Stimulated activated naive CD4-positive, alpha-beta T cell (primary cell): ENCODE measurements at regions not wholly inside any gene's neighbourhood (a gene's known extent, or its start where the extent isn't known, plus 50 kb on each side); places are given as distances from the start of the nearest gene placed in this dataset.

Experiments used
- DNase-seq, 6 experiments: peaks; one replicate each; lab custom pipeline; 2025; lab: John Stamatoyannopoulos, UW

DNA sequence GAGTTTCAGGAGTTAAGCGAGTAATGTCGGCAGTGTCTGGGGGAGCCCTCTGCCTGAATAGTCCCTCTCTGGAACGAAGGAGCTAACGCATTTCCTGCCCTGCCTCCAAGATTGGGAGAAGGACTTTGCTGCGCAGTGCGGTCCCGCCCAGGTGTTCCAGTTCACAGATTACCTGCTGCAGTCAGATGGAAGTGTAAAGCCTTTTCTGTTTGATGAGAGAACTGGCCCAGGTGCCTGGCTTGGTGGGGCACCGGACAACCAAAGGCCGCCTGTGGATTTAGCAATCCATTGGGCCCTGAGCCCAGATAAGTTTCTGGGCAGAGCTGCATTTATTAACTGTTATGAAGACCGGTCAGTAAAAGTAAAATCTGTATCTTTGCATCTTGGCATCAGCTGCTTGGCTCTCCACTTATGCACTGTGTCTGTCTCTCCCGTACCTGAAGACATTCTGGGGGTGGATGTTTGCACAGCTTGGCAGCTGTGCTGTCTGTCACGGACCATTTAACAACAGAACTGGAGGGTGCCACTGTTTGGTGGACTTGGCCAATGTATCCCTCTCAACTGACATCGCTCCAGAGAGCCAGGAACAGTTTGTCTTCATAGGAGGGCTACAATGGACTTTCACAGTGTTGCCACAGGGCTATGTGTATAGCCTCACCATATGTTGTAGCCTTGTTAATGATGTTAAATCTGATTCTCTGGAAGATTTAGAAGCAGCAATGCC is 654.7 kb upstream of the ZWINT start:
- DNase-seq = no peak

DNA sequence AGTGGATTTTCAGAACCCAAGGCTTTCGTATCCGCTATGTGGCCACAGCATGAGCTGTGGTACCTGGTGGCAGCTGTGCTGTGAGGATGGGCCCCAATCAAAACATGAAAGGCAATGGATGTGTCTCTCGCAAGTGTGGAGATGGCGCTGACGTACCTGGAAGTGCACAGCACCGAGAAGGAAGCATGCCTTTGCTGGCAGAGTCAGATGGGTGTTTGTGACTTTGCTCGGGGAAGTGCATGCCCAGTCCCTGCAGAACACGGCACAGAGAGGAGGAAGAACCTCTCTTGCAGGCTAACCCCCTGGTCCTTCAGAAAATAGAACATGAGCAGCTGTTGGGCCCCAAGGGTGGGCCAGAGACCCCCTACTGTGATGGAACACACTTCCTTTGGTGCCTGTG is 654.1 kb upstream of the ZWINT start:
- DNase-seq = no peak

DNA sequence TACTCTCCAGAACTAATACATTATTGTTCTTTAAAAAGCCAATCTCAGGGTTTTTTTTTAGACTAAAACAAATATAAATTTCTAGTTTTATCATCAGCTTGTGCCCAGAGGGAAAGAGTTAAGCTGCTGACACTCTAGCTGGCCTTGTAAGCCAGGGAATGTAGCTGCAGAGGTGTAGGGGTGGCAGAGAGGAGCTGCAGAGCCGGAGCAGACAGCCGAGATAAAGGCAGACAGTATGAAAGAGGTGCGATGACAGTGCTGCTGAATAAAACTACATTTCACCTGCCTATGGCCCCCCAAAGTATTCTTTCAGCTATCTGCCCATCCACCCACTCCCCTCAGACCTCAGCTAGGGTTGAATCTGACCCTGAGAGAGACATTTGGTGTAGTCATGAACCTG is 653.7 kb upstream of the ZWINT start:
- DNase-seq = no peak

DNA sequence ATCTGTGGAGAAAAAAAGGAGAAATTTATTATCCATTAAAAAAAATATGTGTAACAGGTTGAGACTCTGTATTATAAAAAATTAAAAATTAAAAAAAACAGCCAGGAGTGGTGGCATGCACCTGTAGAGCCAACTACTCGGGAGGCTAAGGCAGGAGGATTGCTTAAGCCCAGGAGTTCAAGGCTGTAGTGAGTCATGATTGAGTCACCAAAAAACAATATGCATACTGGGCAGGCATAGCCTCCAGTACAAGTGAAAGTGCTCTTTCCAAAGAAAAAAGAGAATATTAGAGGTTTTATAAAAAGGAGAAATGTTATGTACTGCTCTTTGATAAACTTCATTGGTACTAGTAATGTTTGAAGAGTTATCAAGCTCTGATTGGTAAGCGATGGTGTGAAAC is 647.1 kb upstream of the ZWINT start:
- DNase-seq = no peak

DNA sequence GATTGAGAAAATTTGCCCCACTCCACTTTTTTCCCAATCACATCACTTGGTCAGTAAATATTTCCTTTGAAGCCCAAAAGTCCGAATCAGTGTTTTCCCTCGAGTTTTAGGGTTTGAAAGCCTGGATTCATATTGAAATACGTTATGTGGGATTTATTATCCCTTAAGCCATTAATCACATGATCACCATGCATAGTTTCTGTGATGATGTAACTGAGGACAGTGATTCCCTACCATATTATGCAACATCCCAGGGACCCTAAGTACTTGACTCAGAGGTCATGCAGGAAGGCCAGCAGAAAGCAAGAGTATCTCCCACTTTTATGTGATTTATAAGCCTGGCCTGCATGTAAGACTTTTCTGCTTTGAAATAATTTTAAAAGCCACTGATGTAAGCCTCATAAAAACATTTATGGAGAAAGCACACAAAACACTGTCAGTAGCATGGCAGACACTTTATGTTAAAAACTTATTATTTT is 630.6 kb upstream of the ZWINT start:
- no peak for DNase-seq

DNA sequence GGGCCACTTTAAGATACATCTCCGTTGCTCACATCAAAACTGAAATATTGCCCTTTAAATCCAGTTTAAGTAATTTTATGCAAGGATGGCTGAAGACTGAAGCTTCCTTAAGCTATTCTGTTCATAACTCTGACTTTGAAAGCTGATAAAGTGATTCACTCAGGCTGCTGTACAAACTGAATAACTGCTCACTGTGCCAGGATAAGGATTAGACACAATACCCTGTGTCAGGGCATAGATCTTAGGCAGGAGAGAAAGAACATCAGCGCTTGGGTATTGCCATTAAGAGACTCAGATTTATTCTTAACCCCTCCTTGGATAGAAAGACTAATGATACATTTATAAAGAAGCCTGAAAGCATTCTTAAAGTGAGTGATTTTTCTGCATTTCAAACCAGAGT is 614.5 kb upstream of the ZWINT start:
- DNase-seq = no peak

DNA sequence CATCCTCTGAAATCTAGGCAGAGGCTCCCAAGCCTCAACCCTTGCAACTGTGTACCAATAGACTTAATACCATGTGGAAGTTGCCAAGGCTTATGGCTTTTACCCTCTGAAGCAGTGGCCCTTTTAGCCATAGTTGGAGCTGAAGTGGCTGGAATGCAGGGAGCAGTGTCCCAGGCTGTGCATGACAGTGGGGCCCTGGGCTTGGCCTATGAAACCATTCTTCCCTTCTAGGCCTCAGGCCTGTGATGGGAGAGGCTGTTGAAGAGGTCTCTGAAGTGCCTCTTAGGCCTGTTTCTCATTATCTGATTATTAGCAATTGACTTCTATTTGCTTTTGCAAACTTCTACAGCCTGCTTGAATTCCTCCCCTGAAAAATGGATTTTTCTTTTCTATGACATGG is 612.7 kb upstream of the ZWINT start:
- DNase-seq = no peak

DNA sequence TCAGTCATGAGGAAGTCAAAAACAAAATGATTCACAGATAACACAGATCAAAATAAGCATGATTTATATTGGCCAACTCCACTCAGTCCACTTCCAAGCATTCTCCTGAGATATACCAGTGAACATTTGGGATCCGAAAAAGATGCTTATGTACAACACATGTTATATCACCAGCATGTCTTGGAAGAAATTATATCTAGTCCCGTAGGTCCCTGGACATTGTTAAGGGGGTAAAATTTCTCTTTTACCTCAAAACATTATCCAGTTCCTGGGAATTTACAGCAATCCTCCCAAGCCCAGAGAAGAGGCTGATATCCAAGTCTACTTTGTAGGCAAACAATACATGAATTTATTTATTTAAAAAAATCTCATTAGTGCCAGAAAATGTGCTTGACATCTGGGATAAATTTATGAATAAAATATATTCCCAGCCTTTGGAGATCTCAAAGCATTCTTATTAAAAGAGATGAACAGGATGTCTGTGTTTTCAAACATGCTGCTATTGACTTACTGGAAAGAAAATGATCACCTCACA is 582.2 kb upstream of the ZWINT start:
- DNase-seq = no peak

DNA sequence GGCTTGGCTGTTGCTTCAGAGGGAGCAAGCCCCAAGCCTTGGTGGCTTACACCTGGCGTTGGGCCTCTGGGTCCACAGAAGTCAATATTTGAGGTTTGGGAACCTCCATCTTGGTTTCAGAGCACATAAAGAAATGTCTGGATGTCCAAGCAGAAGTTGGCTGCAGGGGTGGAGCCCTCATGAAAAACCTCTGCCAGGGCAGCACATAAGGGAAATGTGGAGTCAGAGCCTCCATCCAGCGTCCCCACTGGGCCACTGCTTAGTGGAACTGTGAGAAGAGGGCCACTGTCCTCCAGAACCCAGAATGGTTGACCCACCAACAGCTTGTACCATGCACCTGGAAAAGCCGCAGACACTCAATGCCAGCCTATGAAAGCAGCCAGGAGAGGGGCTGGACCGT is 573.5 kb upstream of the ZWINT start:
- DNase-seq = no peak

DNA sequence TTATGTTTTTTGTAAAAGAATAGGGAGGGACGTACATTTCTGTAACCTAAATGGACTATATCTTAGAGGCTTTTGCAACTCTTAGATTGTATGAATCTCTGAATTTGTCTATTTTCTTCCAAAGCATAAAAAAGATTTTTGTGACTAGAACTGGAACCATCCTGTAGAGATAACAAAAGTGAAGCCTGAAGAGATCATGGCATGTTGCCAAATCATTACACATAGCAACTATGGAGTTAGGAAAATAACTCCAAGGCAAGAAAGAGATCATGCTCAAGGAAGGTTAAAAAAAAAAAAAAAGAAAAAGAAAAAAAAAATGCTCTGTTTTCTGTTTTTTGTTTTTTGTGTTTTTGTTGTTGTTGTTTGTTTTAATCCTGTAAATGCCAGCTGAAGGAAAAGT is 567.7 kb upstream of the ZWINT start:
- no peak for DNase-seq

DNA sequence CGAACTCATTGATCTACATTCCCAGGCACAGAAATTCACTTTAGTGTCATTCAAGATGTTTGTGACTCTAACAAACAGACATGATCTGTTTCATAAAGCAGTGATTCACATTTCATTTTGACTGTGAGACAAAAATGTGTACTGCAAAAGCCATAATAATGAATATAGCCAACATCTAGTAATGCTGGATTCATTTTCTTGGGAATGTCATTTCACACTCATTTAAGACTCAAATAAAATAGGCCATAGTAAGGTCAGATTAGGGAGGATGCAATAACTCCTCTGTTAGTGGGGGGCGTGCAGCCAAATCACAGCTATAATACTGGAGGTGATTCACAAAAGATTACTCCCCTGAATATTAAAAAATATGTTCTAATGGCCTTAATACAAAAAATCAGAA is 566.6 kb upstream of the ZWINT start:
- no peak for DNase-seq

DNA sequence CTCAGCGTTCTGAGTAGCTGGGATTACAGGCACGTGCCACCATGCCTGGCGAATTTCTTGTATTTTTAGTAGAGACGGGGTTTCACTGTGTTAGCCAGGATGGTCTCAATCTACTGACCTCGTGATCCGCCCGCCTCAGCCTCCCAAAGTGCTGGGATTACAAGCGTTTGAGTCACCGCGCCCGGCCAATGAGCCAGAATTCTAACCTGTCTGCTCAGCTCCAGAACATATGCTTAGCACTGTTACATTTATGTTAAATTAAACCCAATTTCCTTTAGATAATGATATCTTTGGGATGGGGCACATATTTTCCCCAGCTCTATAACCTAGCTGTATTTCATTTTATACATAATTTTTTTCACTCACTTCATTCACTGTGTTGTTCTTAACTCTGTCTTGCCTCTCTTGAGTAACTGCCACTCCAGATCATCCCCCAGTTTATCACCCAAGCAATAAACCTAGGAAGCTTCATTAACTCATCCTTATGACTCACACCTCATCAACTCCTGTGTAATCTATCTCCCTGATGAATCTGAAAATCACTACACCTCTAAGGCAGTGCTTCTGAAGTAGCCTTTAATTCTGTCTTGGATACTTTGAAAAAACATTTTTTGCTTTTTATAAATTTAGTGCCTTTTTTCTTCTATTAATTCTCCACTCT is 559.7 kb upstream of the ZWINT start:
- no peak for DNase-seq

DNA sequence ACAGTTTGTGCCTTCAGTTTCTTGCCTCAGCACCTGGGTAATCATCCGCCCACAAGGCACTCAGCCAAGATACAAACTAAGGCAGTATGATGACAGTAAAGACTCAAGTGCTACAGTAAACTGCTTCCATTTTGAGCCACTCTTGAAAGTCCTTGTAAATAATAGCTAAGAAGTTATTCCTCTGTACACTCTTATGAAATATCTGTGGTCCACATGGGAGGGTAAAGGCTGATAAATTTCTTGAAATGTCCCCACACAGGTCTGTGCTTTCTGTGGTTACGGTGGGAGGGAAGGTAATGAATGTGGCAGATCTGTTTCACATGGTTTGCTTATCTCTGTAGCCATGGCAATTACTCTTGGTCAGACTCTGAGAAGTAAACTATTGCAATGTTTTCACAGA is 551.0 kb upstream of the ZWINT start:
- no peak for DNase-seq

DNA sequence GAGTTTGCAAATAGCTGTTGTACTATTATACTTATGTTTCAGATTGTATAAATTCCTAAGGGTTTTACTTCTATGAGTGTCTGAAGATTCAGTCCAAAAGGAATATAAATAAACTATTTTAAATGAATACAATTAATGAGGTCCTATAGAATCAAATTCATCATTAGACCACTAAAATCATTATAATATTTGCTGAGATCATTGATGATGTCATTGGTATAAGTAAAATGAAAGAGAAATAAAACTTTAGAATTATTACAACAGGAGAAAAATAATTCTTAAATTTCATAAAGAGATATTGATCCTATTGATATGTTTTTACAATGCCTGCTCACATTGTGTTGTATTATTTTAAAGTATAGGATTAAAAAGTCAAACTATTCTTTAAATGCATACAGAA is 544.0 kb upstream of the ZWINT start:
- DNase-seq = no peak

DNA sequence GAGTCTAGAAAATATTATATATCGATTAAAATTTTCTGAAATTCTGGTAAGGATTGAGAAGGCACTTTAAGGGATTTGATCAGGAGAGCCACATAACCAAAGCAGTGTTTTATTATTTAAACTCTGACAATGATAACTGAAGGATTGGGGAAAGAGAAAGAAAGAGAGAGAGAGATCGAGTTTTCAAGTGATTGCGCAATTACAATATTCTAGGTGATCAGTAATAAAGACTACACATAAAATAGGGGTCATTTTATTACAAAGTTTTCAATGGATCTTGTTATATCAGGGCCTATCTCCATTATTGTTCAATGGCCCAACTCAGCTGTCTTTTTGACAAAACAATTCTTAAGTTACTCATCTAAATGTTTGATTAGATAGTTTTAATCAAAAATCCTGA is 541.5 kb upstream of the ZWINT start:
- DNase-seq = no peak

DNA sequence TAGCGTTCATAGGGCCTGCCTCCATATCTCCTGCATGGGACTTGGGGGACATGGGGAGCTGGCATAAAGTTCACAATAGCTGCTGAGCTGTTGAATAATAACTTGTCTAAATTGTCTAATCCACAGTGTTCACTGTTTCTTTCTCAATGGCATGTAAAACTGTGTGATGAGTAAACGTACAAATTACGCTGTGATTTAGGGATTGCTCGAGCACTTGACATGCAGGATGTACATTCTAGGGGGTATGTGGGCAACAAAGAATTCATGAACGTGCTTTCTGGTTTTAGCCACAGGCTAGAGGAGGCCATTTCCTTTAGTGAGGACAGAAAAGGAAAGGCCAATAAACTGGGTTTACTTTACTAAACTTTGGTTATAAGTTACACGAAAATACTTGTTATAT is 534.2 kb upstream of the ZWINT start:
- no peak for DNase-seq

DNA sequence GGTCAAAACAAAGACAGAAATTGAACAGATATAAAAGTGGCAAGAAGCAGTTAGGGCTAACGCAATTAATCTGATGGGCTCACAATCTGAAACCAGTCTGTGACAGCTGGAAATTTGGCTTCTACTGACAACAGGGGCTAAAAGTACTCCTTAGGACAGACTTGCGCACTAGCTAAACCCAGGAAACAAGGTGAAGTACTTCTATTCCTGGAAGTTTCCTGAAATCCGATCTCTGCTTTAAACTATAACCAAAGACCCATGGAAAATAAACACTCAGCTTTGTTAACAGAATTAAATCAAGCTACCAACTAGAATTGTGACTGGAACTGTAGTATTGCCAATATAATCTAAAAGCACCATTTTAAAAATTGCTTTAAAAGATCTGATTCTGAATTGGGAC is 520.2 kb upstream of the ZWINT start:
- DNase-seq = no peak

DNA sequence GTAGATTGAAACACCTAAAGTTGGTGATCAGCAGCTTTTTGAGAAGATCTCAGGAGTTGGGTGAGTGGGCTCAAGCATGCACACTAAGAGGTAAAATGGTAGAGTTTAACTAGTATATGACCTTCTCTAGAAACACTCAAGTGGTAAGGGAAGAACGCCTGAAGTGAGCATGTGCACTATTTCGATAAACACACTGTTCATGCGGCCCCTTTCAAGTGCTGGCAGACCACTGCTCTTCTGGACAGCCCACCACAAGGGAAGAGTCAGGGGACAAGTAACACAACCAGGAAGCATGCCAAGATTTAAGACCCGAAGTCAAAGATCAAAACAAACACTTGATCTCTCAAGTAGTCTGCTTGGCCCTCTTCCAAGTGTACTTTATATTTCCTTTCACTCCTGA is 519.5 kb upstream of the ZWINT start:
- no peak for DNase-seq

DNA sequence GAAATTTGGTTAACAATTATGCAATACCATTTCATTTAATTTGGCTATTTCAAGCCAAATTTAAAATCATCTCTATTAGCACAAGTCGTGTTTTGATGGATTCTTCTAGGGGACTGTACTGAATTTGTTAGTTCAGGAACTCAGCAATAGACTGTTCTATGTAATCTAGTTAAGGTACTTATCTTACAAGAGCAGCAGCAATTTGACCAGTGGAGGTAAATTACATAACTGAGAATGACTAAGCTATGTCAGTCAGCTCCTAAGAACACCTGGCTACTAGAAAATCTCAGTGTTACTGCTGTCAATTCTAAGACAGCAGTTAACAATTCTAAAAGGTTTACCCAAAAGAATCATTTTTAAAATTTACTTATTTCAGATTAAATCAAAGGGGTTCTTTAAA is 513.9 kb upstream of the ZWINT start:
- no peak for DNase-seq

DNA sequence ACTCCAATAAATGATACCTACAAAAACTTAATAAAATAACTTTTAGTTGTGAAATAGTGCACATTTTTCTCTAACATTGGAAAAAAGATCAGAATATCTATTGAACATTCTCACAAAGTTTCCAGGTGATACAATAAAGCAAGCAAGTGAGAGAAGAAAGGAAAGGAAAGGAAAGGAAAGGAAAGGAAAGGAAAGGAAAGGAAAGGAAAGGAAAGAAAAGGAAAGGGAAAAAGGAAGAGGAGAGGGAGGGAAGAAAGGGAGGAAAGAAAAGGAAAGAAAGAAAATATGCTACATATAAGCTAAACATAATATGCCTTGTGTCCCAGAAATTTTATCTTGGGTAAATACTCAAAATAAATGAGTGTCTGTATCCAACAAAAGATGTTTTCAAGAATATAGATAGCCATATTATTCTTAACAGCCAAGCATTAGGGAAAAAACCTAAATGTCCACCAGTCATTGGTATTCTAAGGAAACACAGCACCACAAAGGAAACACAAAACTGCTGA is 510.2 kb upstream of the ZWINT start:
- DNase-seq = no peak

DNA sequence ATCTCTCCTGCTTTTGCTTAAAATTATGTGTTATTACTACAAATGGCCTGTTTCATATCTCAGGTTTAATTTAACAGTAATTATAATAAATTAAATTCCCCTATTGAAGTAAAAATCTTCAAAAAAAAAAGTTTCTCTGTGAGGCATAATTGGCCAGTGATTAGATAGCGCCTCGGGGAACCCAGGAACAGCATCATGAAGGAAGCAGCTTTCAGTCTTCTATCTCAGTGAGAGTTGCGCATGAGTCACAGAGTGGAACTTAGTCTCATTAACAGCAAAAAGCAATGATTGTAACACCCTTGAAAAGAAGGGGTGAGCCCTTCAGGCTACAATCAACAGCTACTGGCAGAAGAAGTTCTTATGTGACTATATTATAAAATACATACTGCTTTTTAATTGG is 506.2 kb upstream of the ZWINT start:
- DNase-seq = no peak

DNA sequence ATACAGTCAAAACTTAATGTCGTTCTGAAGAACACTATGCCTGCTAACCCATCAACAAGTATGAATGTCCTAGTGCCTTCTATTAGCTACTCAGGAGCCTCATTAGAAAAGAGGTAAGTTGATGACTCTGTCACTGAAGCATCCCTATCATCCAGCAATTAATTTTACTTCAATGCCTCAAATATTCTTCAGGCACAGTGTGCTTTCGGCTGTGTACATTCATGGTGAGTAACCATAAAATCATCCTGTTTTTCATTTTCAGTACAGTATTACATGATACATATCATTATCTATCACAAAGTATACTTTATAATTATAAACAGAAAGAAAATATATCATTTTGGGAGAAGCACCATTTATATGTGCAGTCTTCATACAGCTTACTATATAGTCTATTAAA is 495.5 kb upstream of the ZWINT start:
- no peak for DNase-seq

DNA sequence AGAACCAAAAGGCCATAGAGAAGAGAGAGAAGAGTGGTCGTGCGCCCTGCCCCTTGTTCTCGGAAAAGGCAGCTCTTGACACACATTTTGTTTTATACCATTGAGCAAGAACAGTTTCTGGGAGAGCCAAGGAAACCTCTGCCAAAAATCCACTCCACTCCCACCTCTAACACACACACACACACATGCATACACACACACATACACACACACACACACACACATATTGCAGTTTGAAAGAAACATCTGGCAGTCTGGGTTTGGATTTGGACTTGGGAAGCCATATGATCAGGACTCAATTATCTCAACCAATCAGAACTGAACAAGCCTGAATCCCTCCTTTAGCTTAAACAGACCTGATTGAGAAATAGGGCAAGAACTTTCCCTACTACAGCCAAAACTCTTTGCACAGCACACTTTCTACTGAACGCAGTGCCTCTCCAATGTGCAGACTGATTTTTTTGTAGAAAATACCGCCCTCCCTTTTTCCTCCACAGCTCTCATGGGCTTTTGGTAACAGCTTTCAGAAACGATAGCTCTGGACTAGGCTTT is 484.0 kb upstream of the ZWINT start:
- no peak for DNase-seq
